IMR-90 (cell line): ENCODE measurements at regions not wholly inside any gene's neighbourhood (a gene's known extent, or its start where the extent isn't known, plus 50 kb on each side); places are given as distances from the start of the nearest gene placed in this dataset.

Source experiments
- ATAC-seq: fragments of 200-7000 bp; cut with Tn5 transposase; 2 replicates; pipeline ENCODE4 v1.9.1; 2020; ENCODE audit warnings: low read depth, mild to moderate bottlenecking, moderate library complexity
- BruUV-seq: library from RNA; stranded (reverse); fragments of 400-500 nt; replicated peaks from 2 replicates; lab custom pipeline; 2021; lab: Mats Ljungman, UMichigan
- CTCF ChIA-PET: fragments of 300-600 bp; formaldehyde crosslinking; extraction: SDS; loops from one replicate; lab custom pipeline; 2021; ENCODE audit warnings: antibody characterized with exemption; lab: Yijun Ruan, JAX
- POLR2A ChIA-PET: fragments of 300-600 bp; sonication (Branson Sonifier 250); formaldehyde crosslinking; loops from one replicate; lab custom pipeline; 2022; ENCODE audit warnings: antibody characterized with exemption; ENCODE audit not compliant: unreplicated experiment; lab: Charles Lee
- DNase-seq: peaks from one replicate; pipeline ENCODE4 v3.0.0; 2013
- H2AFZ ChIP-seq: replicated peaks from 2 replicates; pipeline ENCODE3; 2013; ENCODE audit warnings: low read length, mild to moderate bottlenecking; ENCODE audit not compliant: poor library complexity
- H2AK5ac ChIP-seq: 2 replicates; pipeline ENCODE4 v1.6.1; 2013; ENCODE audit warnings: low read depth, low read length, inconsistent platforms
- H2AK9ac ChIP-seq: replicated peaks from 2 replicates; pipeline ENCODE3; 2013; ENCODE audit warnings: mild to moderate bottlenecking, low read depth, low read length, moderate library complexity; ENCODE audit not compliant: poor library complexity
- H2BK120ac ChIP-seq: 2 replicates; pipeline ENCODE4 v1.6.1; 2013; ENCODE audit warnings: low read depth, low read length, inconsistent platforms
- H2BK15ac ChIP-seq: 3 replicates; pipeline ENCODE4 v1.6.1; 2013; ENCODE audit warnings: low read depth, low read length, inconsistent platforms
- H2BK20ac ChIP-seq: 2 replicates; pipeline ENCODE4 v1.6.1; 2013; ENCODE audit warnings: low read depth, mild to moderate bottlenecking, inconsistent platforms, low read length, moderate library complexity
- H2BK5ac ChIP-seq: 2 replicates; pipeline ENCODE4 v1.6.1; 2013; ENCODE audit warnings: mild to moderate bottlenecking, low read depth, low read length, inconsistent platforms; ENCODE audit not compliant: poor library complexity, severe bottlenecking
- H3K14ac ChIP-seq: replicated peaks from 2 replicates; pipeline ENCODE4 v1.6.1; 2013; ENCODE audit warnings: low read depth, low read length, inconsistent platforms
- H3K18ac ChIP-seq: 2 replicates; pipeline ENCODE4 v1.6.1; 2013; ENCODE audit warnings: low read depth, low read length, control low read depth
- H3K23ac ChIP-seq: 2 replicates; pipeline ENCODE4 v1.6.1; 2013; ENCODE audit warnings: low read depth, low read length, inconsistent platforms
- H3K27ac ChIP-seq: 2 replicates; pipeline ENCODE4 v1.5.1; 2013; ENCODE audit warnings: mild to moderate bottlenecking, control low read depth, low read length; ENCODE audit not compliant: insufficient read depth
- H3K27me3 ChIP-seq: 2 replicates; pipeline ENCODE4 v1.6.1; 2013; ENCODE audit warnings: low read length; ENCODE audit not compliant: control insufficient read depth, insufficient read depth
- H3K36me3 ChIP-seq: 2 replicates; pipeline ENCODE4 v1.6.1; 2013; ENCODE audit warnings: low read length, mixed read lengths; ENCODE audit not compliant: control insufficient read depth, insufficient read depth
- H3K4ac ChIP-seq: 2 replicates; pipeline ENCODE4 v1.6.1; 2013; ENCODE audit warnings: low read depth, low read length, inconsistent platforms
- H3K4me1 ChIP-seq: 2 replicates; pipeline ENCODE4 v1.6.1; 2013; ENCODE audit warnings: low read length, mixed read lengths; ENCODE audit not compliant: control insufficient read depth, insufficient read depth
- H3K4me2 ChIP-seq: 2 replicates; pipeline ENCODE4 v1.6.1; 2013; ENCODE audit warnings: low read depth, mild to moderate bottlenecking, control low read depth, low read length, moderate library complexity
- H3K4me3 ChIP-seq: 2 replicates; pipeline ENCODE4 v1.5.1; 2013; ENCODE audit warnings: low read depth, mild to moderate bottlenecking, control low read depth, low read length, moderate library complexity; ENCODE audit not compliant: insufficient read depth
- H3K56ac ChIP-seq: 2 replicates; pipeline ENCODE4 v1.6.1; 2013; ENCODE audit warnings: low read length, inconsistent platforms; ENCODE audit not compliant: insufficient read depth; ENCODE audit errors: extremely low read depth
- H3K79me1 ChIP-seq, 2 experiments: 2 replicates each; pipeline ENCODE4 v1.6.1; 2013; ENCODE audit warnings: low read length in 2 of 2, inconsistent platforms in 1 of 2, low read depth in 1 of 2
- H3K9ac ChIP-seq: 2 replicates; pipeline ENCODE4 v1.6.1; 2013; ENCODE audit warnings: low read depth, low read length, control low read depth
- H3K9me1 ChIP-seq: 2 replicates; pipeline ENCODE4 v1.6.1; 2013; ENCODE audit warnings: low read length, inconsistent platforms; ENCODE audit not compliant: insufficient read depth
- H3K9me3 ChIP-seq: 2 replicates; pipeline ENCODE4 v1.6.1; 2013; ENCODE audit warnings: low read length; ENCODE audit not compliant: control insufficient read depth, insufficient read depth
- H4K20me1 ChIP-seq: 2 replicates; pipeline ENCODE4 v1.6.1; 2013; ENCODE audit warnings: low read length, inconsistent platforms; ENCODE audit not compliant: insufficient read depth
- H4K5ac ChIP-seq: 2 replicates; pipeline ENCODE4 v1.6.1; 2013; ENCODE audit warnings: mild to moderate bottlenecking, low read depth, low read length, control low read depth
- H4K8ac ChIP-seq, 2 experiments: 2 replicates each; pipeline ENCODE4 v1.6.1; 2013; ENCODE audit warnings: low read depth in 2 of 2, low read length in 2 of 2, control low read depth in 1 of 2, inconsistent platforms in 1 of 2
- H4K91ac ChIP-seq: 2 replicates; pipeline ENCODE4 v1.6.1; 2013; ENCODE audit warnings: low read depth, low read length, inconsistent platforms; ENCODE audit not compliant: insufficient read depth
- BHLHE40 ChIP-seq: fragments of 150-350 bp; IDR thresholded peaks from 2 replicates; pipeline ENCODE4 v1.6.1; 2016; ENCODE audit warnings: mild to moderate bottlenecking, low read depth, low read length
- CHD1 ChIP-seq: IDR thresholded peaks from 2 replicates; pipeline ENCODE4 v1.6.1; 2012; ENCODE audit warnings: low read depth, low read length, improper control_type of control experiment
- MAFK ChIP-seq: IDR thresholded peaks from 2 replicates; pipeline ENCODE4 v1.6.1; 2012; ENCODE audit warnings: low read depth, low read length, improper control_type of control experiment
- MAZ ChIP-seq: IDR thresholded peaks from 2 replicates; pipeline ENCODE4 v1.6.1; 2012; ENCODE audit warnings: low read depth, mild to moderate bottlenecking, low read length, improper control_type of control experiment, moderate library complexity, borderline replicate concordance
- MXI1 ChIP-seq: IDR thresholded peaks from 2 replicates; pipeline ENCODE4 v1.6.1; 2012; ENCODE audit warnings: low read depth, mild to moderate bottlenecking, low read length, moderate library complexity, borderline replicate concordance
- NFE2L2 ChIP-seq: fragments of 150-350 bp; IDR thresholded peaks from 2 replicates; pipeline ENCODE4 v1.6.1; 2016; ENCODE audit warnings: low read depth, mild to moderate bottlenecking, low read length
- POLR2A ChIP-seq: IDR thresholded peaks from 2 replicates; pipeline ENCODE4 v1.6.1; 2012; ENCODE audit warnings: mild to moderate bottlenecking, low read depth, low read length
- RAD21 ChIP-seq: IDR thresholded peaks from 2 replicates; pipeline ENCODE4 v1.6.1; 2012; ENCODE audit warnings: low read length, improper control_type of control experiment
- RCOR1 ChIP-seq: IDR thresholded peaks from 2 replicates; pipeline ENCODE4 v1.6.1; 2012; ENCODE audit warnings: mild to moderate bottlenecking, low read length, improper control_type of control experiment; ENCODE audit not compliant: insufficient replicate concordance
- RFX5 ChIP-seq: IDR thresholded peaks from 2 replicates; pipeline ENCODE4 v1.8.0; 2012; ENCODE audit warnings: low read depth, mild to moderate bottlenecking, low read length, moderate library complexity
- SMC3 ChIP-seq: fragments of 150-350 bp; IDR thresholded peaks from 2 replicates; pipeline ENCODE4 v1.6.1; 2016; ENCODE audit warnings: low read depth, mild to moderate bottlenecking, antibody characterized with exemption, low read length, moderate library complexity
- WGBS, 2 experiments: methylation state at CpG; one replicate each; pipeline versions ENCODE4 v1.1.5 to v1.1.7; 2013; ENCODE audit warnings: missing lambda C conversion rate in 2 of 2; ENCODE audit not compliant: insufficient read length in 1 of 2; ENCODE audit errors: extremely low coverage in 2 of 2; 5-methylcytosine and 5-hydroxymethylcytosine counted together
- dilution Hi-C: fragments of 300-500 bp; cut with HindIII; formaldehyde crosslinking; loops from one replicate; pipeline ENCODE4 v1.14.3; 2018; ENCODE audit warnings: low sequenced_read_pairs; ENCODE audit not compliant: unreplicated experiment
- in situ Hi-C: fragments of 300-500 bp; cut with MboI; formaldehyde crosslinking; loops from 3 replicates; pipeline ENCODE4 v1.14.3; 2019; ENCODE audit warnings: low sequenced_read_pairs, inconsistent platforms, mixed read lengths
- intact Hi-C: fragments of 100-400 bp; cut with micrococcal nuclease; formaldehyde crosslinking; loops from 2 replicates; pipeline ENCODE4 v1.10.0; 2022
- TF ChIP-seq, protein P1 (sequence below): fragments of 150-350 bp; IDR thresholded peaks from 2 replicates; pipeline ENCODE4 v1.6.1; 2016; ENCODE audit warnings: low read depth, mild to moderate bottlenecking, low read length, moderate library complexity, borderline replicate concordance
- TF ChIP-seq, protein P2 (sequence below): fragments of 150-350 bp; IDR thresholded peaks from 2 replicates; pipeline ENCODE4 v1.6.1; 2017; ENCODE audit warnings: mild to moderate bottlenecking, antibody characterized with exemption, low read length, low read depth
- TF ChIP-seq, protein P3 (sequence below): conservative IDR thresholded peaks from 2 replicates; pipeline ENCODE4 v1.5.1; 2012; ENCODE audit warnings: mild to moderate bottlenecking, low read depth, low read length, improper control_type of control experiment

DNA sequence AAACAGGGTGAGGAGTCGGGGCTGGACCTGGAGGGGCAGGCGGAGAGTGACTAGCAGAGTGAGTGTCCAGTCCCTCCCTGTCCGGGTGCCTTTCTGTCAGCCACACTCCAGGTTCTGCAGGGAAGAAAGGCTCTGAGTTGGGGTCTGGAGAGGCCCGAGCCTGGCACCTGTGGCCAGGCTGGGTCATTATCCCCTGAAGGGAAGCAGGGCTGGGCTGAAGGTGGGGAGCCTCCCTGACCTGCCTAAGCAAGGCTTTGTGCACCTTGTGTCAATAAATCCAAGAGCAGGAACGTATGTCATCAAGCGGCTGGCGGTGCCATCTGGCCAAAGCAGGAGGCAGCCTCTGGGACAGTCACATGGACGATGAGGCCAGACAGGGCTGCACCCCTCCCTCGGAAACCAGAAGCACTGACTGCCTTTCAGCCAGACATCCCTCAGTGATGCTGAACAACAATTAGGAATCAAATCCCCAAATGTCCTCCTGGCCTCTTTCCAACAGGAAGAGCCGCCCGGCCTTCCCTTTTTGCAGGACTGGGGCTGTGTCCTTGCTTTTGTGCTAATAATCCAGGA is 73.9 kb upstream of the FGF3 start:
- ChIA-PET POLR2A (no interaction called here), CTCF (no interaction called here)
- H3K18ac ChIP-seq: no peak overlapping the region
- intact Hi-C loops (no loop called here), dilution Hi-C loops (no loop called here), in situ Hi-C loops (loop anchor here (5.0 kb wide), 1 partner anchor 206 kb away; no protein-coding TSS in a partner anchor)
- H2AFZ ChIP-seq: no peak overlapping the region
- no peak overlapping the region for H4K5ac ChIP-seq
- H2AK5ac ChIP-seq: peak overlapping the region; percentile 84; the same call in 1 of the 2 replicates
- H3K9me3 ChIP-seq: peaks cover under 1% of the 10 kb centered on the region; the same call in 1 of the 2 replicates
- no peak overlapping the region for H2AK9ac ChIP-seq
- H2BK120ac ChIP-seq: peak overlapping the region; percentile 52; the same call in 1 of the 2 replicates
- no peak overlapping the region for H3K23ac ChIP-seq
- H3K56ac ChIP-seq: no peak overlapping the region
- peak overlapping the region; percentile 71; the same call in 1 of the 3 replicates for H2BK15ac ChIP-seq
- H3K9me1 ChIP-seq: peaks cover 14% of the 10 kb centered on the region
- H3K27me3 ChIP-seq: peaks cover 7% of the 10 kb centered on the region; the same call in 1 of the 2 replicates
- H4K8ac ChIP-seq: no peak overlapping the region; a peak in 1 of 4 replicates
- H3K4me2 ChIP-seq: no peak overlapping the region
- H3K79me1 ChIP-seq: no peaks in the 10 kb centered on the region
- no peak for TF ChIP-seq BHLHE40
- TF ChIP-seq POLR2A: no peak
- TF ChIP-seq, protein P1, sequence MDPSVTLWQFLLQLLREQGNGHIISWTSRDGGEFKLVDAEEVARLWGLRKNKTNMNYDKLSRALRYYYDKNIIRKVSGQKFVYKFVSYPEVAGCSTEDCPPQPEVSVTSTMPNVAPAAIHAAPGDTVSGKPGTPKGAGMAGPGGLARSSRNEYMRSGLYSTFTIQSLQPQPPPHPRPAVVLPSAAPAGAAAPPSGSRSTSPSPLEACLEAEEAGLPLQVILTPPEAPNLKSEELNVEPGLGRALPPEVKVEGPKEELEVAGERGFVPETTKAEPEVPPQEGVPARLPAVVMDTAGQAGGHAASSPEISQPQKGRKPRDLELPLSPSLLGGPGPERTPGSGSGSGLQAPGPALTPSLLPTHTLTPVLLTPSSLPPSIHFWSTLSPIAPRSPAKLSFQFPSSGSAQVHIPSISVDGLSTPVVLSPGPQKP: no peak
- TF ChIP-seq RFX5: no peak
- no peak for TF ChIP-seq MAFK
- TF ChIP-seq RAD21: no peak
- TF ChIP-seq NFE2L2: no peak
- no peak for TF ChIP-seq CHD1
- no peak for TF ChIP-seq MXI1
- TF ChIP-seq, protein P2, sequence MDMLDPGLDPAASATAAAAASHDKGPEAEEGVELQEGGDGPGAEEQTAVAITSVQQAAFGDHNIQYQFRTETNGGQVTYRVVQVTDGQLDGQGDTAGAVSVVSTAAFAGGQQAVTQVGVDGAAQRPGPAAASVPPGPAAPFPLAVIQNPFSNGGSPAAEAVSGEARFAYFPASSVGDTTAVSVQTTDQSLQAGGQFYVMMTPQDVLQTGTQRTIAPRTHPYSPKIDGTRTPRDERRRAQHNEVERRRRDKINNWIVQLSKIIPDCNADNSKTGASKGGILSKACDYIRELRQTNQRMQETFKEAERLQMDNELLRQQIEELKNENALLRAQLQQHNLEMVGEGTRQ: no peak
- TF ChIP-seq, protein P3, sequence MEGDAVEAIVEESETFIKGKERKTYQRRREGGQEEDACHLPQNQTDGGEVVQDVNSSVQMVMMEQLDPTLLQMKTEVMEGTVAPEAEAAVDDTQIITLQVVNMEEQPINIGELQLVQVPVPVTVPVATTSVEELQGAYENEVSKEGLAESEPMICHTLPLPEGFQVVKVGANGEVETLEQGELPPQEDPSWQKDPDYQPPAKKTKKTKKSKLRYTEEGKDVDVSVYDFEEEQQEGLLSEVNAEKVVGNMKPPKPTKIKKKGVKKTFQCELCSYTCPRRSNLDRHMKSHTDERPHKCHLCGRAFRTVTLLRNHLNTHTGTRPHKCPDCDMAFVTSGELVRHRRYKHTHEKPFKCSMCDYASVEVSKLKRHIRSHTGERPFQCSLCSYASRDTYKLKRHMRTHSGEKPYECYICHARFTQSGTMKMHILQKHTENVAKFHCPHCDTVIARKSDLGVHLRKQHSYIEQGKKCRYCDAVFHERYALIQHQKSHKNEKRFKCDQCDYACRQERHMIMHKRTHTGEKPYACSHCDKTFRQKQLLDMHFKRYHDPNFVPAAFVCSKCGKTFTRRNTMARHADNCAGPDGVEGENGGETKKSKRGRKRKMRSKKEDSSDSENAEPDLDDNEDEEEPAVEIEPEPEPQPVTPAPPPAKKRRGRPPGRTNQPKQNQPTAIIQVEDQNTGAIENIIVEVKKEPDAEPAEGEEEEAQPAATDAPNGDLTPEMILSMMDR: no peak
- no peak for TF ChIP-seq SMC3
- TF ChIP-seq RCOR1: no peak
- TF ChIP-seq MAZ: no peak
- BruUV-seq: no TSS peak
- no peaks in the 10 kb centered on the region for H3K36me3 ChIP-seq
- peak overlapping the region; percentile 64; the same call in 1 of the 2 replicates for H3K4ac ChIP-seq
- WGBS, 2 experiments: 80% methylated on average over 5 of the region's 11 CpGs; no CpG with 5 or more reads in 1 of the 2 experiments
- H3K14ac ChIP-seq: no peak overlapping the region
- ATAC-seq (no peak), DNase-seq (no peak)
- H2BK20ac ChIP-seq: peak overlapping the region; percentile 35; the same call in 1 of the 2 replicates
- H4K20me1 ChIP-seq: no peaks in the 10 kb centered on the region
- no peak overlapping the region for H4K91ac ChIP-seq
- no peak overlapping the region for H3K9ac ChIP-seq
- H3K27ac ChIP-seq: no peak overlapping the region
- peaks cover 14% of the 10 kb centered on the region for H3K4me1 ChIP-seq
- no peak overlapping the region for H3K4me3 ChIP-seq
- no peak overlapping the region for H2BK5ac ChIP-seq
